Keratinocyte (primary cell): ENCODE measurements at regions not wholly inside any gene's neighbourhood (a gene's known extent, or its start where the extent isn't known, plus 50 kb on each side); places are given as distances from the start of the nearest gene placed in this dataset.

ENCODE experiments used
- CTCF ChIP-seq, 3 experiments: IDR thresholded peaks in 1 of 3; conservative IDR thresholded peaks in 1 of 3; optimal IDR thresholded peaks in 1 of 3; 2 replicates in 2 of 3; 3 replicates in 1 of 3; pipeline versions ENCODE3 to v1.5.1; 2011; ENCODE audit warnings: low read length in 3 of 3, mild to moderate bottlenecking in 3 of 3, moderate library complexity in 2 of 3, control low read depth in 1 of 3, inconsistent platforms in 1 of 3; ENCODE audit not compliant: insufficient read depth in 2 of 3; ENCODE audit errors: extremely low read depth in 1 of 3
- EZH2 ChIP-seq: IDR thresholded peaks from one replicate; pipeline ENCODE4 v1.6.1; 2012; ENCODE audit warnings: inconsistent platforms, mild to moderate bottlenecking, low read length, moderate library complexity

- TF ChIP-seq CTCF (optimal IDR thresholded peaks at IDR 0.05 in 1 of 3, IDR thresholded peaks at IDR 0.05 in 1 of 3, conservative IDR thresholded peaks at IDR 0.05 in 1 of 3; ENCODE audit: extremely low read depth in 1 of 3, insufficient read depth in 2 of 3, low read length in 3 of 3) (no peak), EZH2 (no peak)
These were observed 490.5 kb upstream of the ERCC4 start for GRCh38 chr16:13429416-13429815.
